ENCODE measurements at regions not wholly inside any gene's neighbourhood (a gene's known extent, or its start where the extent isn't known, plus 50 kb on each side); places are given as distances from the start of the nearest gene placed in this dataset.

DNA sequence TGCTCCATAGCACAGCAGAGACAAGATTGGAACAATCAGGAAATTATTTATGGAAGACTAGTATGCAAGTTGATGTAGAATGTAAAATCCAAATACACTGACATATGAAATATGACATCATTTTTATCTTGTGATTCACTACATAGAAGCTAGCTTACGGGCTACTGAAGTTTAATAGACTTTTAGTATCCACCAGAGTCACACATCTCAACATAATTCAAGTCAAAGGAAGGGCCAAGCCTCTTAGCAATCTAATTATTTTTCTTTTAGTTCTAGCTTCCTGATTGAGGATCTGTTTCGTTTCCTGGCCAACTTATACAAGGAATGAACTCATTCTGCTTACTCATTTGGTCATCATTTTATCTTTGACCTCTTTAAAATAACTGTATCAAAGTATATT is 234.4 kb upstream of the CHRM3 start:
- no peak overlapping the region for H3K56ac ChIP-seq (ENCODE audit: insufficient read length, low read depth, low read length)
- no peak overlapping the region for H2AFZ ChIP-seq (ENCODE audit: low read length)
- no peaks in the 10 kb centered on the region; a peak in 1 of 7 replicates for H3K36me3 Mint-ChIP-seq (ENCODE audit: insufficient read depth in 1 of 3, low read depth in 3 of 3)
- peaks cover 2% of the 10 kb centered on the region for H3K4me1 ChIP-seq (ENCODE audit: insufficient read depth, low read length)
- H3K4me2 ChIP-seq (ENCODE audit: insufficient read depth, insufficient read length, low read length), result no peak overlapping the region
- no peak overlapping the region for H2AK5ac ChIP-seq (ENCODE audit: insufficient read length, low read length)
- no peak overlapping the region for H4K5ac ChIP-seq (ENCODE audit: insufficient read length, low read depth, low read length)
- H4K91ac ChIP-seq (ENCODE audit: insufficient read length, low read depth, low read length), result no peak overlapping the region
- no peak overlapping the region for H3K23ac ChIP-seq (ENCODE audit: insufficient read length, low read depth, low read length)
- peaks cover 20 to 22% of the 10 kb centered on the region in 2 experiments for H3K4me1 Mint-ChIP-seq
- H3K27me3 Mint-ChIP-seq (ENCODE audit: low read depth), result no peaks in the 10 kb centered on the region; the same call in 1 of the 2 replicates
- H3K27ac ChIP-seq (ENCODE audit: insufficient read length, low read depth, low read length), result no peak overlapping the region
- H3K27ac Mint-ChIP-seq, result no peak overlapping the region
- no peak overlapping the region for H2BK5ac ChIP-seq (ENCODE audit: insufficient read length, low read length)
- no peaks in the 10 kb centered on the region for H3K79me2 ChIP-seq (ENCODE audit: insufficient read depth, low read length)
- H3K27me3 ChIP-seq (ENCODE audit: insufficient read depth, low read length), result no peaks in the 10 kb centered on the region
- H3K9ac ChIP-seq (ENCODE audit: extremely low read depth, insufficient read length, low read length), result no peak overlapping the region
- no peaks in the 10 kb centered on the region for H3K9me3 ChIP-seq (ENCODE audit: control insufficient read depth, low read depth, low read length)
- H2BK20ac ChIP-seq (ENCODE audit: low read depth, low read length, poor library complexity, severe bottlenecking), result no peak overlapping the region
- no peak overlapping the region for H2BK12ac ChIP-seq (ENCODE audit: insufficient read length, low read depth, low read length)
- no peak overlapping the region for H4K8ac ChIP-seq (replicated peaks; ENCODE audit: insufficient read length, low read depth, low read length)
- no CpG with 5 or more reads among the region's 2 CpGs for WGBS (ENCODE audit: extremely low coverage, insufficient read length, low lambda C conversion rate)
- no peak overlapping the region for H3T11ph ChIP-seq (ENCODE audit: low read length)
- DNase-seq, result no peak
- H3K79me1 ChIP-seq (ENCODE audit: insufficient read depth, low read depth, low read length, poor library complexity, severe bottlenecking), result no peaks in the 10 kb centered on the region
- no peak overlapping the region for H2BK15ac ChIP-seq (ENCODE audit: low read depth, low read length)
- no peak overlapping the region for H3K14ac ChIP-seq (ENCODE audit: insufficient read depth, low read length)
- no peak for TF ChIP-seq CTCF (conservative IDR thresholded peaks at IDR 0.05)
- H3K23me2 ChIP-seq (ENCODE audit: insufficient read length, low read depth, low read length, poor library complexity, severe bottlenecking), result no peaks in the 10 kb centered on the region
- H3K9me3 Mint-ChIP-seq, result no peaks in the 10 kb centered on the region; a peak in 1 of 5 replicates
- no peaks in the 10 kb centered on the region for H4K20me1 ChIP-seq (ENCODE audit: control insufficient read depth, insufficient read depth, insufficient read length)
- no peak overlapping the region for H3K4me3 Mint-ChIP-seq
- H2BK120ac ChIP-seq (ENCODE audit: low read depth, low read length, poor library complexity, severe bottlenecking), result no peak overlapping the region
- no peak overlapping the region for H3K4ac ChIP-seq (ENCODE audit: low read depth, low read length)
- H3K18ac ChIP-seq (ENCODE audit: insufficient read length, low read depth, low read length), result no peak overlapping the region
